ENCODE measurements at regions not wholly inside any gene's neighbourhood (a gene's known extent, or its start where the extent isn't known, plus 50 kb on each side); places are given as distances from the start of the nearest gene placed in this dataset.

DNA sequence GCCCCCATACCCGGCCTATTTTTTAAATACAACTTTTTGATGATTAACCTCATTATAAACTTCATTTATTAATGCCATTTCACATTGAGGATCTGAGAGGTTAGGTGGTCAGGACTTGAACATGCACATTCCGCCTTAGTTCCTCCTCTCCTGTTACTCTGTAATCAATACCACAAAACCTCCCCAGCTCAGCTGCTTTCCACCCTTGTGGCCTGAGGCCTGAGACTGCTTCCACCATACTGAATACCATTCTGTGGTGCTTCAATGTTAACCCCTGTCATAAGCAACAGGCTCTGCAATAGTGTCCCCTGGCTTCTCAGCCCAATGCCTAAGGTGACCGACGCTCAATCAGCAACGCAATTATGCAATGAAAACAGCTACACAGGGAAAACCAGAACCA lies 405.4 kb downstream of the ETS1 start:
- H3K4me3 ChIP-seq, result no peak overlapping the region
- intact Hi-C loops (cut with DNase I), result no loop called here
- H3K9me3 ChIP-seq, result no peaks in the 10 kb centered on the region
- H3K36me3 ChIP-seq, result no peaks in the 10 kb centered on the region
- H3K27ac ChIP-seq, result no peak overlapping the region
- DNase-seq (no peak), ATAC-seq (no peak)
- no peaks in the 10 kb centered on the region for H3K4me1 ChIP-seq
- H3K27me3 ChIP-seq (ENCODE audit: low read depth), result no peaks in the 10 kb centered on the region
- TF ChIP-seq, protein P1, sequence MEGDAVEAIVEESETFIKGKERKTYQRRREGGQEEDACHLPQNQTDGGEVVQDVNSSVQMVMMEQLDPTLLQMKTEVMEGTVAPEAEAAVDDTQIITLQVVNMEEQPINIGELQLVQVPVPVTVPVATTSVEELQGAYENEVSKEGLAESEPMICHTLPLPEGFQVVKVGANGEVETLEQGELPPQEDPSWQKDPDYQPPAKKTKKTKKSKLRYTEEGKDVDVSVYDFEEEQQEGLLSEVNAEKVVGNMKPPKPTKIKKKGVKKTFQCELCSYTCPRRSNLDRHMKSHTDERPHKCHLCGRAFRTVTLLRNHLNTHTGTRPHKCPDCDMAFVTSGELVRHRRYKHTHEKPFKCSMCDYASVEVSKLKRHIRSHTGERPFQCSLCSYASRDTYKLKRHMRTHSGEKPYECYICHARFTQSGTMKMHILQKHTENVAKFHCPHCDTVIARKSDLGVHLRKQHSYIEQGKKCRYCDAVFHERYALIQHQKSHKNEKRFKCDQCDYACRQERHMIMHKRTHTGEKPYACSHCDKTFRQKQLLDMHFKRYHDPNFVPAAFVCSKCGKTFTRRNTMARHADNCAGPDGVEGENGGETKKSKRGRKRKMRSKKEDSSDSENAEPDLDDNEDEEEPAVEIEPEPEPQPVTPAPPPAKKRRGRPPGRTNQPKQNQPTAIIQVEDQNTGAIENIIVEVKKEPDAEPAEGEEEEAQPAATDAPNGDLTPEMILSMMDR (IDR thresholded peaks at IDR 0.05), result no peak

DNA sequence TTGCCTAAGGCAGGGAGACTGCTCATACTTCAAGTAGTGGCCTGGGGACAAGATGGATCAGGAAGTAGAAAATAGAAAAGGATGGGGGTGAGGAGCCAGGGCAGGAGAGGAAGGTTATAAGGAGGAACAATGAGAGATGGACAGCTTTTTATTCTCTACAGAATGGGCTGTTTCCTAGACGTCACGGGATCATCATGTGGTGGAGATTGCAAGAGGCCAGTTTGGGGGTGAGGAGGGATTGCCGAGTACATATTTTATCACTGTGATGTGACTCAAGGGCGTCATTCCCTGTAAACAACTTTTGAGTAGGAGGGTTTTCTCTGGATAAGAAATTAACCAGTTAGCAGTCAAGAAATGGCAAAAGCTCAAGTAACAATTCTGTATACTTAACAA lies 406.3 kb downstream of the ETS1 start:
- Histone ChIP-seq H3K9me3 (no peaks in the 10 kb centered on the region), H3K27me3 (ENCODE audit: low read depth) (no peaks in the 10 kb centered on the region), H3K27ac (no peak overlapping the region), H3K36me3 (no peaks in the 10 kb centered on the region), H3K4me3 (no peak overlapping the region), H3K4me1 (no peaks in the 10 kb centered on the region)
- ATAC-seq (no peak), DNase-seq (no peak)
- TF ChIP-seq, protein P1 (IDR thresholded peaks at IDR 0.05), result no peak
- intact Hi-C loops (cut with DNase I), result no loop called here

DNA sequence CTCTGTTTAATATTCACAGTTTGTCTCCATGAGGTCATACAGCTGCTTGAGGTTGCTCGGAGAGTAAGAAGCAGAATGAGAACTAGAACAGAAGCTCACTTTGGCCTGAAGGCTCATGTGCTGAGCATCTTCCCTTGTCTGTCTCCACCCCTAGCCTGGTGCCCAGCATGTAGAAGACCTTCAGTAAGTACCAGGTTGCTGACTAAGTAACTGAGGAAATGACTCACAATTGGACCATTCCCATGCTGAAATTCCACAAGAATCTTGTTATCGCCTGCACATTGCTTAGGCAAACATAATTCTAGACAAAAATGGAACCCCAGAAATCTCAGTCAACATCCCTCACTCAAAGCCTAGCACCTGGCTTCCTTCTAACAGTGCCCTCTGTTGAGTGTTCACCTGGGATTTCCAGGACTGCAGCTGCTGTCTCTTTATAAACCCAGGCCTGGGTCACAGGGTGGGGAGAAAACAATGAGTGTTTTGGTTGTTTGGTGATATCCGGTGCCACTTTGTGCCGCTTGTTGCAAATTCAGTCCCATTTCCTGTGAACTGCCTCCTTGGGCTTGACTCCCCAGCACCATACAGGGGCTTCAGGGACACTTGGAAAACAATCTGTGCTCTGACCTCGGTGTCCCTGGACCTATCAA lies 406.8 kb downstream of the ETS1 start:
- Histone ChIP-seq H3K4me3 (no peak overlapping the region), H3K9me3 (no peaks in the 10 kb centered on the region), H3K4me1 (no peaks in the 10 kb centered on the region), H3K36me3 (no peaks in the 10 kb centered on the region), H3K27ac (no peak overlapping the region), H3K27me3 (ENCODE audit: low read depth) (no peaks in the 10 kb centered on the region)
- TF ChIP-seq, protein P1 (IDR thresholded peaks at IDR 0.05), result no peak
- intact Hi-C loops (cut with DNase I), result no loop called here
- ATAC-seq (no peak), DNase-seq (no peak)

DNA sequence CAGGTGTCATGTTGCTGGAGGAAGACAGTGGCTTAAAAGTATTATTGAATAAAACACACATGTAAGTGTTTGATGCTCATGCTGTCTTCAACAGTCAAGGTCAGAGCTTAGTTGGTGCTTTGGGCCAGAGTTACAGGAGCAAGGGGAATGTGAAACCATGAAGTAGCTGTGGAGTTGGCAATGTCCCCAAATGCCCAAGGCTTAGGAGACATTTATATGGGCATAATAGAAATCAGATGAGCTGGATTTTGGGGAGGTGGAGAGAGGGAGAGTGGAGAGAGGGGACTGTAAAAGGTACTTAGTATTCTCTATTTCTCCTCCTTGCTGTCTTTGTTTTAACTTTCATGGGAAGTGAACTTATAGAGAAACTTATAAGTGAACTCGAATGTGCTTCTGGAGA lies 407.8 kb downstream of the ETS1 start:
- Histone ChIP-seq H3K4me1 (no peaks in the 10 kb centered on the region), H3K4me3 (no peak overlapping the region), H3K27me3 (ENCODE audit: low read depth) (no peaks in the 10 kb centered on the region), H3K27ac (no peak overlapping the region), H3K36me3 (no peaks in the 10 kb centered on the region), H3K9me3 (no peaks in the 10 kb centered on the region)
- intact Hi-C loops (cut with DNase I), result no loop called here
- no peak for DNase-seq
- no peak for ATAC-seq
- TF ChIP-seq, protein P1 (IDR thresholded peaks at IDR 0.05), result no peak

DNA sequence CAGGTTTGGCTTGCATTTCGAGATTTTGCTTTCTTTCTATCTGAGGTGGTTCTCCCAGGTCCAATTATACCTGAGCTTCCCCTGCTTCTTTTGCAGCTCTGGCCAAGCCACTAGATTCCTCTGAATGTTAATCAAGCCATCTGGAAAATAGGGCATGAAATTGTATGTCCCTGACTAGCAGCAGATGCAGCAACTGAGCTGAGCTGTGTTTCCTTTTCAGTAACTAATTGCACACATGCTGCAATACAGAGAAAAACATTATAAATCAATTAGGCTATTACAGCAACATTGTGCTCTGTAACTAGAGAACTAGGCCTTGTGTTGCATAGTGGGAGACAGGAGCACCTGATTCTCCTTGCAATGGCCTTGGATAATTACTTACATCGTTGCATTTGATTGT lies 408.3 kb downstream of the ETS1 start:
- H3K4me3 ChIP-seq, result no peak overlapping the region
- no peaks in the 10 kb centered on the region for H3K36me3 ChIP-seq
- ATAC-seq, result no peak
- H3K27me3 ChIP-seq (ENCODE audit: low read depth), result no peaks in the 10 kb centered on the region
- intact Hi-C loops (cut with DNase I), result no loop called here
- no peak overlapping the region for H3K27ac ChIP-seq
- no peaks in the 10 kb centered on the region for H3K9me3 ChIP-seq
- no peak for DNase-seq
- TF ChIP-seq, protein P1 (IDR thresholded peaks at IDR 0.05), result no peak
- no peaks in the 10 kb centered on the region for H3K4me1 ChIP-seq

Measured in lower lobe of right lung (tissue), 2 donors.